ENCODE measurements at regions not wholly inside any gene's neighbourhood (a gene's known extent, or its start where the extent isn't known, plus 50 kb on each side); places are given as distances from the start of the nearest gene placed in this dataset.

- no peak for TF ChIP-seq CTCF (IDR thresholded peaks at IDR 0.05; ENCODE audit: insufficient read depth, low read length)
- DNase-seq (ENCODE audit: low read depth) = no peak
- no peak overlapping the region for H3K4me3 ChIP-seq (ENCODE audit: low read depth, low read length)
Observed at GRCh38 chr14:85789506-85789905, 259.6 kb downstream of the FLRT2 start.

- TF ChIP-seq CTCF (IDR thresholded peaks at IDR 0.05; ENCODE audit: insufficient read depth, low read length) = no peak
- DNase-seq (ENCODE audit: low read depth) = no peak
- H3K4me3 ChIP-seq (ENCODE audit: low read depth, low read length) = no peak overlapping the region
Observed at GRCh38 chr14:85788470-85789233, 258.7 kb downstream of the FLRT2 start.

- no peak for TF ChIP-seq CTCF (IDR thresholded peaks at IDR 0.05; ENCODE audit: insufficient read depth, low read length)
- H3K4me3 ChIP-seq (ENCODE audit: low read depth, low read length) = no peak overlapping the region
- no peak for DNase-seq (ENCODE audit: low read depth)
Observed at GRCh38 chr14:85766295-85766694, 236.4 kb downstream of the FLRT2 start.

- no peak for TF ChIP-seq CTCF (IDR thresholded peaks at IDR 0.05; ENCODE audit: insufficient read depth, low read length)
- no peak overlapping the region for H3K4me3 ChIP-seq (ENCODE audit: low read depth, low read length)
- peak; percentile 10 for DNase-seq (ENCODE audit: low read depth)
Observed at GRCh38 chr14:85764822-85765221, 234.9 kb downstream of the FLRT2 start.

- no peak overlapping the region for H3K4me3 ChIP-seq (ENCODE audit: low read depth, low read length)
- TF ChIP-seq CTCF (IDR thresholded peaks at IDR 0.05; ENCODE audit: insufficient read depth, low read length) = no peak
- no peak for DNase-seq (ENCODE audit: low read depth)
Observed at GRCh38 chr14:85762526-85762925, 232.6 kb downstream of the FLRT2 start.

GRCh38 chr14:85752175-85752574 lies 222.2 kb downstream of the FLRT2 start:
- no peak overlapping the region for H3K4me3 ChIP-seq (ENCODE audit: low read depth, low read length)
- DNase-seq (ENCODE audit: low read depth) = no peak
- no peak for TF ChIP-seq CTCF (IDR thresholded peaks at IDR 0.05; ENCODE audit: insufficient read depth, low read length)

- DNase-seq (ENCODE audit: low read depth) = no peak
- no peak overlapping the region for H3K4me3 ChIP-seq (ENCODE audit: low read depth, low read length)
- TF ChIP-seq CTCF (IDR thresholded peaks at IDR 0.05; ENCODE audit: insufficient read depth, low read length) = no peak
Observed at GRCh38 chr14:85744573-85744972, 214.6 kb downstream of the FLRT2 start.
